ENCODE measurements at regions not wholly inside any gene's neighbourhood (a gene's known extent, or its start where the extent isn't known, plus 50 kb on each side); places are given as distances from the start of the nearest gene placed in this dataset.
"Not testable (repeated sequence)": the region's sequence is repeated elsewhere in the genome, so short reads cannot be mapped to it uniquely, and the experiment has no call there.

GRCh38 chr20:57110121-57111027, 156.1 kb downstream of the BMP7 start:
- DNase-seq, result not testable (repeated sequence)

GRCh38 chr20:57111028-57111373, 155.4 kb downstream of the BMP7 start:
- no peak for DNase-seq

DNA sequence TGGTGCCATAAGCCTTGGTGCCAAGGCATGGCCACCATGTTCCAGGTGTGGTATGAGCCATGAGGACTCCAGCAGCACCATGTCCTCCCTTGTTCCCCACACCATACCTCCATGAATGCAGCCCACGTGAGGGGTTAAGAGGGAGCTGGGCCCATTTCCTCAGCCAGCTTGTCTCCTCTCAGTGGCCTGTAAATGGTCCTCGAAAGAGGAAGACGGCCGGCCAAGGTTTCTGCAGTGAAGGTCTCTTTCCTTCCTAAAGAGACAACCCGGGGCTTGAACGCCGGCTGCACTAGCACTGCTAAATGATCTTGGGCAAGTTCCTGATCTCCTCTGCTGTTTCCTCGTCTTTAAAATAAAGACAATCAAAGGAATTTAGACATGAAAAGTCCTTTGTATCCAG, 154.0 kb downstream of the BMP7 start:
- no peak for DNase-seq

- no peak for DNase-seq
Measured at GRCh38 chr20:57114290-57115005, 152.0 kb downstream of the BMP7 start.

DNA sequence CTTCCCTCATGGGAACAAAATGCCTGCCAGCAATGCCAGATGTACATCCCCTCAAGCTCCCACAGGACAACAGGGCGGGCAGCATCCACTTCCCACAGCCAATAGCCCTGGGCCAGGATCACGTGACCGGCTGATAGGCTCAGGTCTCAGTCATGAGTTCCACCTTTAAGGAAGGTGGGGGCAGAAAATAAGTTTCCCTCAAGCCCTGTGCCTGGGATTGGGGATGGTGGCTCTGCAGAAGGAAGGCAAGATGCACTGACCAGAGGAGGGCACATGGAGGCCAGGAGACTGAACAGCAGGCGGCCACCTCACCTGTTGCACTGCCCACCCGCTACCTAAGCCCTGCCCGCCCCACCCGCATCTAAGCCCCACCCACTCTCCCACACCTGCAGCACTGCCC, 149.1 kb downstream of the BMP7 start:
- DNase-seq, result no peak

DNA sequence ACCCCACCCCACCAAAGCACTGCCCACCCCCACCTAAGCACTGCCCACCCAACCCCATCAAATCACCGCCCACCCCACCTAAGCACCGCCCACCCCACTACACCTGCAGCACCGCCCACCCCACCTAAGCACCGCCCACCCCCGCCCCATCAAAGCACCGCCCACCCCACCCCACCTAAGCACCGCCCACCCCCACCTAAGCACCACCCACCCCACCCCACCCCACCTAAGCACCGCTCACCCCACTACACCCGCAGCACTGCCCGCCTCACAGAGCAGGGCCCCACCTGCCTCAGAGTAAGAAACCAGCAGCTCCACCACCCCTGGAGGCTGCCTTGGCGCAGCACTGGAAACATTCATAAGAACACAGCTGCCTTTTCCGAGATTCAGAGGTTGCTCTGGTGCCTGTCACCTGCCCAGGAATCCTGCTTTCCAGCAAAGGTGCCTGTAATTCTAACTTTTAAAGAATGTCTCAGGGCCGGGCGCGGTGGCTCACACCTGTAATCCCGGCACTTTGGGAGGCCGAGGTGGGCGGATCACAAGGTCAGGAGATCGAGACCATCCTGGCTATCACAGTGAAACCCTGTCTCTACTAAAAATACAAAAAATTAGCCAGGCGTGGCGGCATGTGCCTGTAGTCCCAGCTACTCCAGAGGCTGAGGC, 148.2 kb downstream of the BMP7 start:
- no peak for DNase-seq
